Ishikawa (cell line): ENCODE measurements at regions not wholly inside any gene's neighbourhood (a gene's known extent, or its start where the extent isn't known, plus 50 kb on each side); places are given as distances from the start of the nearest gene placed in this dataset.

Source experiments
- CEBPB ChIP-seq: IDR thresholded peaks from 2 replicates; pipeline ENCODE4 v1.6.1; 2012
- CREB1 ChIP-seq: IDR thresholded peaks from 2 replicates; pipeline ENCODE4 v1.6.1; 2012; ENCODE audit warnings: low read depth
- EGR1 ChIP-seq: IDR thresholded peaks from 2 replicates; pipeline ENCODE4 v1.6.1; 2012
- RAD21 ChIP-seq: IDR thresholded peaks from 2 replicates; pipeline ENCODE4 v1.6.1; 2012; ENCODE audit warnings: low read depth
- TAF1 ChIP-seq: IDR thresholded peaks from 2 replicates; pipeline ENCODE4 v1.6.1; 2012; ENCODE audit warnings: low read depth, mild to moderate bottlenecking
- TEAD4 ChIP-seq: IDR thresholded peaks from 2 replicates; pipeline ENCODE4 v1.6.1; 2012
- YY1 ChIP-seq: IDR thresholded peaks from 2 replicates; pipeline ENCODE4 v1.6.1; 2012; ENCODE audit warnings: low read depth
- TF ChIP-seq, protein P1 (sequence below): IDR thresholded peaks from 2 replicates; pipeline ENCODE4 v1.6.1; 2012
- TF ChIP-seq, protein P2 (sequence below): IDR thresholded peaks from 2 replicates; pipeline ENCODE4 v1.6.1; 2012; ENCODE audit warnings: low read depth, mild to moderate bottlenecking
- TF ChIP-seq, protein P3 (sequence below): IDR thresholded peaks from 2 replicates; pipeline ENCODE4 v1.6.1; 2012

DNA sequence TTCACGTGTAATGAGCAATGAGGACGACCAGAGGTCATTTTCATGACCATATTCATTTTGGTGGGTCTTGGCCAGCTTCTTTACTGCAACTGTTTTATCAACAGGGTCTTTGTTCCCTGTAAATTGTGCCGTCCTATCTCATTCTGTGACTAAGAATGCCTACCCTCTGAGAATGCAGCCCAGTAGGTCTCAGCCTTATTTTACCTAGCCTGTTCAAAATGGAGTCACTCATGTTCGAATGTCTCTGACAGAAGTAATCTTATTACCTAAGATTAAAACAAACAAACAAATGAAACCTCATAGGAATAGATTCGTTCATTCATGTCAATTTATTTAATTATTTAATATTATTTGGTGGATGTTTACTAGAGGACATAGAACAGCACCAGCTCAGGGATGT lies 714.8 kb downstream of the ADCYAP1 start:
- TF ChIP-seq, protein P1, sequence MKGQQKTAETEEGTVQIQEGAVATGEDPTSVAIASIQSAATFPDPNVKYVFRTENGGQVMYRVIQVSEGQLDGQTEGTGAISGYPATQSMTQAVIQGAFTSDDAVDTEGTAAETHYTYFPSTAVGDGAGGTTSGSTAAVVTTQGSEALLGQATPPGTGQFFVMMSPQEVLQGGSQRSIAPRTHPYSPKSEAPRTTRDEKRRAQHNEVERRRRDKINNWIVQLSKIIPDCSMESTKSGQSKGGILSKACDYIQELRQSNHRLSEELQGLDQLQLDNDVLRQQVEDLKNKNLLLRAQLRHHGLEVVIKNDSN = no peak
- TF ChIP-seq YY1 = no peak
- no peak for TF ChIP-seq TEAD4
- no peak for TF ChIP-seq TAF1
- no peak for TF ChIP-seq CREB1
- no peak for TF ChIP-seq RAD21
- no peak for TF ChIP-seq EGR1
- TF ChIP-seq, protein P2, sequence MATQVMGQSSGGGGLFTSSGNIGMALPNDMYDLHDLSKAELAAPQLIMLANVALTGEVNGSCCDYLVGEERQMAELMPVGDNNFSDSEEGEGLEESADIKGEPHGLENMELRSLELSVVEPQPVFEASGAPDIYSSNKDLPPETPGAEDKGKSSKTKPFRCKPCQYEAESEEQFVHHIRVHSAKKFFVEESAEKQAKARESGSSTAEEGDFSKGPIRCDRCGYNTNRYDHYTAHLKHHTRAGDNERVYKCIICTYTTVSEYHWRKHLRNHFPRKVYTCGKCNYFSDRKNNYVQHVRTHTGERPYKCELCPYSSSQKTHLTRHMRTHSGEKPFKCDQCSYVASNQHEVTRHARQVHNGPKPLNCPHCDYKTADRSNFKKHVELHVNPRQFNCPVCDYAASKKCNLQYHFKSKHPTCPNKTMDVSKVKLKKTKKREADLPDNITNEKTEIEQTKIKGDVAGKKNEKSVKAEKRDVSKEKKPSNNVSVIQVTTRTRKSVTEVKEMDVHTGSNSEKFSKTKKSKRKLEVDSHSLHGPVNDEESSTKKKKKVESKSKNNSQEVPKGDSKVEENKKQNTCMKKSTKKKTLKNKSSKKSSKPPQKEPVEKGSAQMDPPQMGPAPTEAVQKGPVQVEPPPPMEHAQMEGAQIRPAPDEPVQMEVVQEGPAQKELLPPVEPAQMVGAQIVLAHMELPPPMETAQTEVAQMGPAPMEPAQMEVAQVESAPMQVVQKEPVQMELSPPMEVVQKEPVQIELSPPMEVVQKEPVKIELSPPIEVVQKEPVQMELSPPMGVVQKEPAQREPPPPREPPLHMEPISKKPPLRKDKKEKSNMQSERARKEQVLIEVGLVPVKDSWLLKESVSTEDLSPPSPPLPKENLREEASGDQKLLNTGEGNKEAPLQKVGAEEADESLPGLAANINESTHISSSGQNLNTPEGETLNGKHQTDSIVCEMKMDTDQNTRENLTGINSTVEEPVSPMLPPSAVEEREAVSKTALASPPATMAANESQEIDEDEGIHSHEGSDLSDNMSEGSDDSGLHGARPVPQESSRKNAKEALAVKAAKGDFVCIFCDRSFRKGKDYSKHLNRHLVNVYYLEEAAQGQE = no peak
- TF ChIP-seq, protein P3, sequence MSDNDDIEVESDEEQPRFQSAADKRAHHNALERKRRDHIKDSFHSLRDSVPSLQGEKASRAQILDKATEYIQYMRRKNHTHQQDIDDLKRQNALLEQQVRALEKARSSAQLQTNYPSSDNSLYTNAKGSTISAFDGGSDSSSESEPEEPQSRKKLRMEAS = no peak
- TF ChIP-seq CEBPB = no peak
